ENCODE measurements at regions not wholly inside any gene's neighbourhood (a gene's known extent, or its start where the extent isn't known, plus 50 kb on each side); places are given as distances from the start of the nearest gene placed in this dataset.

GRCh38 chr21:33140288-33140687 is 70.3 kb downstream of the OLIG1 start:
- no peak overlapping the region for H3K27ac Mint-ChIP-seq
- DNase-seq (ENCODE audit: low spot score) (no peak), ATAC-seq (no peak)
- peaks cover 40% of the 10 kb centered on the region for H3K4me1 Mint-ChIP-seq
- CTCF ChIA-PET = no interaction called here
- H3K9me3 Mint-ChIP-seq = peaks cover 10% of the 10 kb centered on the region
- peaks cover 3% of the 10 kb centered on the region; the same call in 1 of the 2 replicates for H3K36me3 Mint-ChIP-seq
- H3K4me3 Mint-ChIP-seq = no peak overlapping the region
- no peak for TF ChIP-seq CTCF (IDR thresholded peaks at IDR 0.05)
- TF ChIP-seq ZNF423 (CRISPR knock-in tag; IDR thresholded peaks at IDR 0.05) = no peak
- no peak for TF ChIP-seq ZNF281 (CRISPR knock-in tag; IDR thresholded peaks at IDR 0.05)
- no peak for TF ChIP-seq PRDM15 (CRISPR knock-in tag; IDR thresholded peaks at IDR 0.05)
- no peak for TF ChIP-seq GRHL2 (CRISPR knock-in tag; IDR thresholded peaks at IDR 0.05; ENCODE audit: insufficient replicate concordance, severe bottlenecking)
- TF ChIP-seq NFYB (CRISPR knock-in tag; conservative IDR thresholded peaks at IDR 0.05; ENCODE audit: low read depth) = no peak
- POLR2A ChIA-PET = interaction anchor here (0.7 kb wide), 1 partner anchor 14 kb away, joined by 3 read pairs; no protein-coding TSS in a partner anchor
- peaks cover 3% of the 10 kb centered on the region; the same call in 1 of the 2 replicates for H3K27me3 Mint-ChIP-seq (ENCODE audit: low read depth)

GRCh38 chr21:33146467-33146866 is 76.5 kb downstream of the OLIG1 start:
- Mint-ChIP-seq H3K4me3 (no peak overlapping the region), H3K27ac (no peak overlapping the region), H3K9me3 (no peaks in the 10 kb centered on the region), H3K36me3 (no peaks in the 10 kb centered on the region), H3K27me3 (ENCODE audit: low read depth) (peaks cover 3% of the 10 kb centered on the region; the same call in 1 of the 2 replicates), H3K4me1 (peaks cover 39% of the 10 kb centered on the region)
- no peak for DNase-seq (ENCODE audit: low spot score)
- ATAC-seq = no peak
- TF ChIP-seq NR2C2 (CRISPR knock-in tag; IDR thresholded peaks at IDR 0.05) (no peak), ZNF232 (CRISPR knock-in tag; IDR thresholded peaks at IDR 0.05) (no peak), STAT6 (CRISPR knock-in tag; conservative IDR thresholded peaks at IDR 0.05; ENCODE audit: low read depth) (no peak), ARID4B (CRISPR knock-in tag; IDR thresholded peaks at IDR 0.05; ENCODE audit: borderline replicate concordance) (no peak), KAT7 (CRISPR knock-in tag; IDR thresholded peaks at IDR 0.05; ENCODE audit: borderline replicate concordance) (no peak)
- ChIA-PET CTCF (interaction anchor here (0.8 to 3.2 kb wide), 5 partner anchors 11 to 54 kb away, joined by 3 to 10 read pairs (median 4); no protein-coding TSS in a partner anchor), POLR2A (interaction anchor here (0.6 kb wide), 1 partner anchor 42 kb away, joined by 3 read pairs; no protein-coding TSS in a partner anchor)
